Glutamatergic neuron (in vitro differentiated cells): ENCODE measurements at regions not wholly inside any gene's neighbourhood (a gene's known extent, or its start where the extent isn't known, plus 50 kb on each side); places are given as distances from the start of the nearest gene placed in this dataset.
"Not testable (repeated sequence)": the region's sequence is repeated elsewhere in the genome, so short reads cannot be mapped to it uniquely, and the experiment has no call there.

ENCODE experiments used
- DNase-seq: peaks from one replicate; pipeline ENCODE4 v3.0.0; 2022
- H3K27ac Mint-ChIP-seq: one replicate; pipeline ENCODE4 v1.8.0; 2020; ENCODE audit warnings: mild to moderate bottlenecking, mixed read lengths, inconsistent platforms; ENCODE audit not compliant: unreplicated experiment
- H3K27me3 Mint-ChIP-seq: one replicate; pipeline ENCODE4 v1.8.0; 2020; ENCODE audit warnings: mild to moderate bottlenecking, moderate library complexity, mixed read lengths, inconsistent platforms; ENCODE audit not compliant: unreplicated experiment
- H3K36me3 Mint-ChIP-seq: one replicate; pipeline ENCODE4 v1.8.0; 2020; ENCODE audit warnings: mild to moderate bottlenecking, mixed read lengths, inconsistent platforms; ENCODE audit not compliant: unreplicated experiment
- H3K4me1 Mint-ChIP-seq: one replicate; pipeline ENCODE4 v1.8.0; 2020; ENCODE audit warnings: mild to moderate bottlenecking, low read depth, mixed read lengths, inconsistent platforms; ENCODE audit not compliant: unreplicated experiment
- H3K4me3 Mint-ChIP-seq: one replicate; pipeline ENCODE4 v1.8.0; 2020; ENCODE audit warnings: mild to moderate bottlenecking, mixed read lengths, inconsistent platforms; ENCODE audit not compliant: unreplicated experiment
- H3K9me3 Mint-ChIP-seq: one replicate; pipeline ENCODE4 v1.8.0; 2020; ENCODE audit warnings: mild to moderate bottlenecking, moderate library complexity, mixed read lengths, inconsistent platforms; ENCODE audit not compliant: unreplicated experiment
- CTCF ChIP-seq: fragments of 200-600 bp; sonication (generic); IDR thresholded peaks from one replicate; pipeline ENCODE4 v1.5.0; 2021; ENCODE audit not compliant: partially characterized antibody, unreplicated experiment

- peaks cover 2% of the 10 kb centered on the region for H3K27me3 Mint-ChIP-seq
- DNase-seq: no peak
- no peak overlapping the region for H3K4me3 Mint-ChIP-seq
- no peaks in the 10 kb centered on the region for H3K9me3 Mint-ChIP-seq
- peaks cover 3% of the 10 kb centered on the region for H3K4me1 Mint-ChIP-seq
- no peak overlapping the region for H3K27ac Mint-ChIP-seq
- no peaks in the 10 kb centered on the region for H3K36me3 Mint-ChIP-seq
- TF ChIP-seq CTCF: no peak
Observed at GRCh38 chr5:77904362-77904761, 128.2 kb upstream of the TBCA start.

GRCh38 chr5:77900691-77901090 is 124.6 kb upstream of the TBCA start:
- Mint-ChIP-seq H3K27ac (no peak overlapping the region), H3K9me3 (no peaks in the 10 kb centered on the region), H3K36me3 (no peaks in the 10 kb centered on the region), H3K4me3 (no peak overlapping the region), H3K4me1 (no peaks in the 10 kb centered on the region), H3K27me3 (no peaks in the 10 kb centered on the region)
- DNase-seq: no peak
- TF ChIP-seq CTCF: no peak

- H3K27me3 Mint-ChIP-seq: peaks cover 2% of the 10 kb centered on the region
- DNase-seq: no peak
- TF ChIP-seq CTCF: no peak
- H3K4me3 Mint-ChIP-seq: no peak overlapping the region
- H3K4me1 Mint-ChIP-seq: no peaks in the 10 kb centered on the region
- H3K36me3 Mint-ChIP-seq: no peaks in the 10 kb centered on the region
- H3K27ac Mint-ChIP-seq: no peak overlapping the region
- H3K9me3 Mint-ChIP-seq: no peaks in the 10 kb centered on the region
Observed at GRCh38 chr5:77898385-77898784, 122.2 kb upstream of the TBCA start.

GRCh38 chr5:77896338-77896737 is 120.2 kb upstream of the TBCA start:
- no peak for TF ChIP-seq CTCF
- Mint-ChIP-seq H3K9me3 (no peaks in the 10 kb centered on the region), H3K4me1 (no peaks in the 10 kb centered on the region)

GRCh38 chr5:77894103-77894502 is 118.0 kb upstream of the TBCA start:
- not testable (repeated sequence) for H3K9me3 Mint-ChIP-seq, DNase-seq, H3K4me3 Mint-ChIP-seq, H3K27me3 Mint-ChIP-seq, H3K4me1 Mint-ChIP-seq, H3K36me3 Mint-ChIP-seq, H3K27ac Mint-ChIP-seq

More at GRCh38 chr5:77896338-77896737, 120.2 kb upstream of the TBCA start:
- Mint-ChIP-seq H3K27me3 (peaks cover 4% of the 10 kb centered on the region), H3K4me3 (no peak overlapping the region), H3K27ac (no peak overlapping the region), H3K36me3 (no peaks in the 10 kb centered on the region)
- DNase-seq: no peak
